ENCODE measurements at regions not wholly inside any gene's neighbourhood (a gene's known extent, or its start where the extent isn't known, plus 50 kb on each side); places are given as distances from the start of the nearest gene placed in this dataset.
"Not testable (repeated sequence)": the region's sequence is repeated elsewhere in the genome, so short reads cannot be mapped to it uniquely, and the experiment has no call there.

- no peak for DNase-seq
Observed at GRCh38 chr2:204367466-204367865, 177.8 kb upstream of the PARD3B start.

GRCh38 chr2:204370172-204370718 lies 175.0 kb upstream of the PARD3B start:
- no peak for DNase-seq

DNA sequence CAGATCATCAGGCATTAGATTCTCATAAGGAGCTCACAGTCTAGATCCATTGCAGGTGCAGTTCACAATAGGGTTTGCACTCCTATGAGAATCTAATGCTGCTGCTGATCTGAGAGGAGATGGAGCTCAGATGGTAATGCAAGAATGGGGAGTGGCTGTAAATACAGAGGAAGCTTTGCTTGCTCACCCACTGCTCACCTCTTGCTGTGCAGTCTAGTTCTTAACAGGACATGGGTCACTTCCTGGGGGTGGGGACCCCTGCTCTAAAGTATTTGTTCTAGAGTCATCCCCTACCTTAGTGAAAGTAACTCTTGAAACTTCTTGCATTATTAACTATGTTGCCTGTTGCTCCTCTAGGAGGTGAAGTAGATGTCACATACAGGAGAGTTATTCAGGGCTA lies 171.3 kb upstream of the PARD3B start:
- no peak for DNase-seq

DNA sequence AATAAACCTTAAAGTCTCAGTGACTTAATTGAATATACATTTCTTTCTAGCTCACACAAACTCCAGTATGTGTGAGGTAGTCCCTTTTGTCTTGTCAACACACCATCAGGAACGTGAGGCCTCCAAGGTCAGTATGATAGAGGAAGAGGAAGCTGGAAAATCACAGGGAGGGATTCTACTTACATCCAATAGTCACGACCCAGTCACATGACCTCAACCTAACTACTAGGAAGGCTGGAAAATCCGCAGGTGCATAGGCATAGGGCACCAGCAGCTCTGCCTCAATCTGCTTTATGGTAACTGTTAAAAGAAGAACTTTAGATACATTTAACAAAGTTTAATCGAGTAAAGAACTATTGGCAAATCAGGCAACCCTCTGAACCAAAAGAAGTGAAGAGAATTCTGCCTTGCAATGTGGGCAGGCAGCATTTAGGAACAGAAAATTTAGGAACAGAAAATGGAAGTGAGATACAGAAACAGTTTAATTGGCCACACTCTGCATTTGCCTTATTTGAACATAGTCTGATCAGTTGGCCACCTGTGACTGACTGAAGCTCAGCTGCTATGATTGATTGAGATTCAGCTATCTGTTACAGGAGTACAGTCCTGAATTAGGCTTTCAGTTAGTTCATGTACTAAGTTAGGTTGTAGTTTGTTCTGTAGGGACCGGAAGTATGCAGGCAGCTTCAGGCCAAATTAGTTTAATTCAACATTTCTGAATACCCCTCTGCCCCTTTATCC lies 165.0 kb upstream of the PARD3B start:
- DNase-seq, result no peak

DNA sequence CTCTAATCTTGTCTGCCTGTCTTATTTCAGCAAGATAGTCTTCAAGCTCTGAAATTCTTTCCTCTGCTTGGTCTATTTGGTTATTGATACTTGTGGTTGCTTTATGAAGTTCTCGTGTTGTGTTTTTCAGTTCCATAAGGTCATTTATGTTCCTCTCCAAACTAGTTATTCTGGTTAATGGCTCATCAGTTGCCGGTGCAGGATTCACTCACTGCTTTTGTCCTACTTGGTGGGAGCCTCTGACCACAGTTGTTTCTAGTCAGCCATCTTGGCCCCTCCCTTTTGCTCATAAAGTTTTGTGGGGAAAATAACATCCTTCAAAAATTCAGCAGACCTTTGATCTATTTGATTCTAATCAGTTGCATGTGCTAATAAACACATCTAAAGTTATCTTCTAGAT lies 158.6 kb upstream of the PARD3B start:
- no peak for DNase-seq

GRCh38 chr2:204389120-204389519 lies 156.2 kb upstream of the PARD3B start:
- DNase-seq, result no peak

GRCh38 chr2:204389856-204390255 lies 155.4 kb upstream of the PARD3B start:
- DNase-seq, result no peak

DNA sequence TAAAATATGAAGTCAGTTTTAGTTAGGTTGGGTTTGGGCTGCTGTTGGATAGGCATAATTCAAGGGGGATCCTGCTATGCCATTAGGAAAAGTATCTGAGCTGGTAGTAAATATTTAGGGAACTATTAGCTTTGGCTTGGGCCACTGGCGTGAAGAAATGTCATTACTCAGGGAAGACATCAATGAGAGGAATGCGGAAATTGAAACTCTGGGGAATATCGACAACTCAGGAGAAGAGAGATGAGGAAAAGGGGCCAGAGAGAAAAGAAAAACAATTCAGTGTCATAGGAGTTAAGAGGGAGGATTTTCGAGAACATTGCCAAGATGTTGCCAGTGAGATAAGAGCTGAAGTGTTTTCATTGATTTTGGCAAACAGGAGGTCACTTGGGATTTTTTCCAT lies 149.7 kb upstream of the PARD3B start:
- DNase-seq, result no peak

GRCh38 chr2:204401114-204401513 lies 144.2 kb upstream of the PARD3B start:
- DNase-seq, result no peak

DNA sequence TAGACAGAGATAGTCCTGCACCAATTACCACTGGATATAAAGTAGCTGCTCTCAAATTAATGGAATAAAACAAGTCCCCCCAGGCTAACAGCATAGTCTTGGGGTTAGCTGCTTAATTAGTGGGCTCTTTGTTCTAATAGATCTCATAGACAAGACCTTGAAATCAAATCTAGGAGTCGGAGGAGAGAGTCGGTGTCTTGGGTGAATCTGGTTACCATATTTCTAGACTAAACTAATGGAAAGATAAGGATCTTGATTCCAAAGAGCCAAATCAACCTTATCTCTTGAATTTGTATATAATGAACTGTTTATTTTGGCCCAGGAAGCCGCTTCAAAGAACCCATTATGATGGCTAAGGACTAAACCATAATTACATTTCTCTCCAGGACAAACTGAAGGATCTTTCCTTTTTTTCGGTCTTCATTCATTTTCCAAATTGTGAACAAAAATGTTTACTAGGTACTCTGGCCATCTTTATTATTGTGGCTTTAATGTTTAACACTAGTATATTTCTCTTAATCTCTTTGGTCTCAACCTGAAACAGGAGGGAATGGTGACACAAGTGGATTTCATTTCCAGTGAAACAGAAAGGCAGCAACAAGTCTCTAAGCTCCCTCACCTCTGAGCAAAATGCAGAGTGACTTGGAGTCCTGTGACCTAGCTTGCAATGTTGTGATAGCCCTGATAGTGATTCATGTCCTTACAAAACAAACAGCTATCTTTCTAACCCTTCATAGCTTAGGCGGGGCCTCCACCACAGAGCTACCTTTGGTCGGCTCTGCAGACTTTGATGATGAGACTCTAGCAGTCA lies 137.9 kb upstream of the PARD3B start:
- no peak for DNase-seq

GRCh38 chr2:204412782-204413181 lies 132.5 kb upstream of the PARD3B start:
- DNase-seq, result not testable (repeated sequence)

GRCh38 chr2:204415406-204416181 lies 129.7 kb upstream of the PARD3B start:
- no peak for DNase-seq

GRCh38 chr2:204416236-204416635 lies 129.0 kb upstream of the PARD3B start:
- DNase-seq, result no peak

DNA sequence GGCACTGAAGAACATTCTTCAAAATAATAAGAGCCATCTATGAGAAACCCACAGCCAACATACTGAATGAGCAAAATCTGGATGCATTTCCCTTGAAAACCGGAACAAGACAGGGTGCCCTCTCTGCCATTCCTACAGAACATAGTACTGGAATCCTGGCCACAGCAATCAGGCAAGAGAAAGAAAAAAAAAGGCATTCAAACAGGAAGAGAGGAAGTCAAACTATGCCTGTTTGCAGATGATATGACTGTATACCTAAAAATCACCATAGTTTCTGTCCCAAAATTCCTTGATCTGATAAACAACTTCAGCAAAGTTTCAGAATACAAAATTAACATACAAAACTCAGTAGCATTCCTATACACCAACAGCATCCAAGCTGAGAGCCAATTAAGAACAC lies 119.5 kb upstream of the PARD3B start:
- DNase-seq, result no peak

GRCh38 chr2:204428675-204429074 lies 116.6 kb upstream of the PARD3B start:
- no peak for DNase-seq

- DNase-seq, result no peak
Observed at GRCh38 chr2:204431529-204431928, 113.7 kb upstream of the PARD3B start.

DNA sequence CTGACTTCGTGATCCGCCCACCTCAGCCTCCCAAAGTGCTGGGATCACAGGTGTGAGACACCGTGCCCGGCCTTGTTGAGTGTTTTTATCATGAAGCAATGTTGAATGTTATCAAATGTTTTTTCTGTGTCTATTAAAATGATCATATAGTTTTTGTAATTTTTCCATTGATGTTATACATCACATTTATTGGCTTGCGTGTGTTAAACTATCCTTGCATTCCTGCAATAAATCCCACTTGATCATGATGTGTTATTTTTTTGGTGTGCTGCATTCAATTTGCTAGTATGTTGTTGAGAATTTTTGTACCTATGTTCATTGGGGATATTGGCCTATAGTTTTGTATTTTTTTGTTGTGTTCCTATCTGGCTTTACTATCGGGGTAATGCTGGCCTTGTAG lies 113.1 kb upstream of the PARD3B start:
- DNase-seq, result no peak

DNA sequence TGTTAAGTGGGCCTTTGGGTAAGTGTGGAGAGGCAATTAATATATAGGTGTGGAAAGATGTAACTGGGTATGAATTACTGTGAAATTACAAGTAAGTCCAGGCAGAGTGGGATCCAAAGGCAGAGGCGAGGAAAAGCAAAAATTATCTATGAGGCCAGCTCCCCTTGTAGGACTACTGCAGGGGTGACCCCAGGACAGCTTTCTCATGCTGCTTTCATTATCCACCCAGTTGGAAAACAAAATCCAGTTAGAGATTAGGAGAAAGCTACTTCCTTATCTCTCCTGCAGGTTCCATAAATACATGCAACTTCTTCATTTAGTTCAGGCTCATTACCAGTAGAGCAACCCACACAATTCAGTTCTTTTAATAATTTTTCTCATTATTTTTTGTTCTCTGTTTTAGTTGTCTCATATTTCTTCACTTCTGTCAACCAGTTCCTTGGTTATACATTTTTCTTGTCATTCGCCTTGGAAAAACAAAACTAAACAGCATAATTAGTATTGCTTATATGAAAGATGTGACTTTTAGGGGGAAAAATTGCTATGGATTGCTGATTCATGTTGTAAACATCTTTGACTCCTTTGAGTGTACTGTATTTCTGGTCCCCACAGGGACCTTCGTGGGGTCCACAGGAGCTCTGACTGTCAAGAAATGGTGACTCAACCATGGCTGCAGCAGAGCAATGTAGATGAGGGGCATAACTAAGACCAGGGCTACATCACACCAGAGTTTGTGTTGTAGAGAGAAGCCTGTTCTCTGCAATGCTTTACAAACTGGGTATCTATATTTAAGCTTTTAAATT lies 110.4 kb upstream of the PARD3B start:
- no peak for DNase-seq

DNA sequence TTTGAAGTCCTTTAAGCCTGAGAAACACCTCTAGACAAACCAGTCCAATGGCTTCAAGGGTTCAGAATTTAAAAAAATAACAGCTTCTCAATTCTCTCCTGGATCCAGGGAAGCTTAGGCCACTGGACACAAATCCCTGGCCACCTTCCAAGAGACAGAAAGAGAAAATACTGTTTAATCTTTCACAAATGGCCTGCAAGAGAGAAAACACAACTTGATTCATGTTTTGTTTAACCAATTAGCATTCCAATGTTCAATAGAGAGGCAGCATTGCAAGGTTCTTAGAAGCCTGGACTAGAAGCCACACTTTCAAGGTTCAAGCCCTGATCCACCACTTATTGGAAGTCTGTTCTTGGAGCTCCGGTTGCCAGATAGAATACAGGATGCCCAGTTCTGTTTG lies 109.0 kb upstream of the PARD3B start:
- no peak for DNase-seq

DNA sequence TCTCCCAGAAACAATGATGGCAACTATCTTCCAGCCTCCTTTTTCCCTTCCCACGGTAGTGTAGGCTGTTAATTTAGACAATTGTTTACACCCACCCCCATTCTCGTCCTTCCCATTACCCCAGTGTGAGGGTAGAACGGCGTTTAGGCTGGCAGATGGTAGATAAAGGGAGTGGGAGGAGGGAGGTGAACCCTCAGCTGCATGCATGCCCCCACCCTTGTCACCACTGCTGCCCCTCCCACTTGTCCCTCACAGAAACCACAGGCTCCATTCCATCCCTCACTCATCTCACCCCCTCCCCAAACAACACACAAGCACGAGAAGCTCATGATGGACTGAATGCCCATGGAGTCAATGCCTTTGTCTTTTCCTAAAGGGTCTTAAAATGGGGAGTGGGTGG lies 107.9 kb upstream of the PARD3B start:
- no peak for DNase-seq

DNA sequence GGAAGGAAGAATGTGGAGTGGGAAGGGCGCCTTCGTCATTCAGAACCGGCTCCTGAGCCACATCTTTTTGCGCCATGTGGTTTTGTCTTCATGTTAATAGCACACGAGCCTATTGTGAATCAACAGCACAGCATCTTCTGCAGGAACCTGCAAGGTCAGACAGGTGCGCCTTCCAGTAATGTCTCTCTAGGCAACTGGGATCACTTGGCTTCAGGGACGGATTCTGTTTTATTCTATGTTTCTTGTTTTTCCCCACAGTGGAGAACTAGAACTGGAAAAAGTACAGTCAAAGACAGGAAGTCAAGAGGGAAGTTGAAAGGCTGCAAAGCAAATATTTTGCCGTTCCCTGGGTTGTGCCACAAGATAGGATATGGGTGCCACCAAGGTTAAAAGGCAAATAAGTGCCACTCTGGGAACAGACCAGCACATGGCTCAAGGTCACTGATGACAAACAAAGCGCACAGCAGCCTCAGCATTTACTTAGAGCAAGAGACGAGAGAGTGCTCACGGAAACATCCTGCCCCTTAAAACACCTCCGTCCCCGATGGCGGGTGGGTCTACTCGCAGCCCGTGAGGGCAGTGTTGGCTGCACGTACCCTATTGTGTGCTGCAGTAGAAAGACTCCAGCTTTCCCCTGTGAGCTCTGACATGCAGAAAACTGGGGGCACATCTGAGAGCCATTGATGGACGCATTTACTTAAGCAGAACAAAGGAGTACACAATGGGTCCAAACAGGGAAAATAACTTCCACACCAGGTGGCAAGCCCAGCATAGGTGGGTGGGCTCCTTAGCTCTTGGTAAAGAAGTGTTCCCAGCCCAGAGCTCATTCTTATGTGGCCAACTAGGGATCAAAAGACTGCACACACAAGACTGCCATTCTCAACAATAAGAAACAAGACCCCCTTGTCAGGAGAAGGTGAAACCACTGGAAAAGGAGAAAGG lies 107.2 kb upstream of the PARD3B start:
- no peak for DNase-seq

Measured in hippocampal formation (tissue), 2 donors.